SH-SY5Y (cell line): ENCODE measurements at regions not wholly inside any gene's neighbourhood (a gene's known extent, or its start where the extent isn't known, plus 50 kb on each side); places are given as distances from the start of the nearest gene placed in this dataset.

Experiments used
- GATA2 ChIP-seq: IDR thresholded peaks from 2 replicates; pipeline ENCODE4 v1.6.1; 2011; ENCODE audit warnings: mild to moderate bottlenecking, low read depth, low read length
- GATA3 ChIP-seq: IDR thresholded peaks from 2 replicates; pipeline ENCODE4 v1.6.1; 2011; ENCODE audit warnings: low read depth, mild to moderate bottlenecking, low read length, moderate library complexity

- no peak for TF ChIP-seq GATA2
- TF ChIP-seq GATA3: no peak
These were observed 211.2 kb upstream of the CTAGE1 start for GRCh38 chr18:22628795-22629510.

DNA sequence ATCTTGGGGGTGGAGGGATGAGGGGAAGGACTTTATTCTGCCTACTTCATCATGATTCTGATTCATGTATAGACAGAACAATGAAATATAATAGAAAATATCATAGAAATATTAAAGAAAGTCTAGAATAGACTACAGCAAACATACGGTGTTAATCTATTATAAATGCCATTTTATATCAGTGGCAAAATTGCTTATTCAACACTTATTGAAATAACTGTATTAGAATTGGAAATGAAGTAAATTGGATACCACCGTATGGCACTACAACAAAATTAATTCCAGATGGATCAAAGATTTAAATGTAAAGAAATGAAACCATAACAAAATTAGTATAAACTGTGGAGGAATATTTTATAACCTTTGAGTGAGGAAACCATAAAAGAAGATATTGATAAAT, 213.3 kb upstream of the CTAGE1 start:
- TF ChIP-seq GATA3 (no peak), GATA2 (no peak)

DNA sequence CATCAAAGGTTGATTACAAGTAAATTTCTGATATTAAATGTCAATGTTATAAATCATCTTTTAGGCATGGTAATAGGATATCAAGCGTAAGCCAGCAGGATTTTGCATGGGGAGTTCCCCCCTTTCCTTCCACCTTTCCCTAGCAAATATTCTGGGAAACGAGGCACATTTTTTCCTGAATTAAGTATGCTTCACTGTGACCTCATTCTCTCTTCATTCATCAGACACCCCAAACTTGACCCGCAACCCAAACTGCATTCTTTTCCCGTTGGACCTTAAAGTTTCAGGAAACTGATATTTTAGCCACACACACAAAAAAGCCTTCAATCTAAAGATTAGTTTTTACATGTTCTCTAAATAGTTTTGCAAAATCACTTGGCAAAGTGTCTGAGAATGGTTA, 214.5 kb upstream of the CTAGE1 start:
- TF ChIP-seq GATA3 (no peak), GATA2 (no peak)

DNA sequence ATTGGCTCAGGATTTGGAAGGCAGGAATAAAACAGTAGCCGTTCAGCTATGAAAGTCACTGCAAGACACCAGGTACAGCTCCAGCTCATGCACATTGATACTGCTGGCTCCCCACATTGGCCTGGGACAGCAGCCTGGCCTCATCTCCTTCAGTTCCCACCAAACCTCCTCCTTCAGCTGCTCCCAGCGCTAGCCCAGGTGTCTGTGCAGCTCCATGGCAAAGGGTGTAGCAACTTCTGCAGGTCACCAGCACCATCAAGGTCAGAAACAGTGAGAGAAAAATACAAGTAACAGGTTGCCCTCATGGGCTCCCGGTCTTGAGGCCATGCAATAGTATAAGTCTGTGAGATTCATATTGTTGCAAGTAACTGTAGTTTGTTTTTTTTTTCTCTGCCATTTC, 216.7 kb upstream of the CTAGE1 start:
- TF ChIP-seq GATA3 (no peak), GATA2 (no peak)

GRCh38 chr18:22637787-22638186, 220.1 kb upstream of the CTAGE1 start:
- TF ChIP-seq GATA2: no peak
- no peak for TF ChIP-seq GATA3

GRCh38 chr18:22639026-22639463, 221.3 kb upstream of the CTAGE1 start:
- no peak for TF ChIP-seq GATA3
- TF ChIP-seq GATA2: no peak

DNA sequence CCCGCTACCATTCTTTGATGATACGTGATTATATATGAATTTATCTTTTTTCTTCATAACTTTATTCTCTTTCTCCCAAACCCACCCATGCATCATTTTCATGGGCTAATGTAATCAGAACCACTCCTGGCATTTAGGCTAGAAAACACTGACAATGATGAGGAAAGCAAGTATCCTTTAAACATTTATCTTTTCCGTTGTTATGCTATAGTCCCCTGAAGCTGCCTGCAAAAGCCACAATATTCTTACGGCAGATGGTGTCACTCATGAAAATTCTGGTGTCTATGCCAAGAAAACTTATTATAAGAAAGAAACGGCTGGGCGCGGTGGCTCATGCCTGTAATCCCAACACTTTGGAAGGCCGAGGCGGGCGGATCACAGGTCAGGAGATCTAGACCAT, 221.8 kb upstream of the CTAGE1 start:
- no peak for TF ChIP-seq GATA3
- TF ChIP-seq GATA2: no peak

DNA sequence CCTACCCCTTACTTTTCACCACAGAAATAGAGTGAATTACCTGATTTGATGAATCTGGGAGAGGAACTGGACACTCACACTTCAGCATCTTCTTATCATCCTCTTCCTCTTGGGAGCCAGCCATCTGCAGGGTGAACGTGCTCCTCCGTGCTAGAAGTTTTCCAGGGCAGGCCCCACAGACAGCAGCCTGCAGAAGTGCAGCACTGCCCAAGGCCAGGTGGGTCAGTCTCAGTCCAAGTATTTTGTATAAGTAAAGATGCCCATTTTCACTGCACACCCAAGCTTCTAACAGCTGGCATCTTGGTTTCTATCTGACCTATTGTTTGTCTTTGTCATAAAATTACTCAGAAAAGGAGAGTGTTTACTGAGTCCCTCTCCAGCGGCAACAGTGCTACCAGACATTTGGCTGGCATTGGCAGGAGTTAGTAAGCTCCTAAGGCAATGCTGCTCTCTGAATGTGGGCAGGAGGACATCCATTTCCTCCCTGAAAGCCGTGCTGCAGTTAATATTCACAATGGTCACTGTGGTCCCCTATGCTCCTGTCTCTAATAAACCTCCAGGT, 222.6 kb upstream of the CTAGE1 start:
- TF ChIP-seq GATA2: no peak

DNA sequence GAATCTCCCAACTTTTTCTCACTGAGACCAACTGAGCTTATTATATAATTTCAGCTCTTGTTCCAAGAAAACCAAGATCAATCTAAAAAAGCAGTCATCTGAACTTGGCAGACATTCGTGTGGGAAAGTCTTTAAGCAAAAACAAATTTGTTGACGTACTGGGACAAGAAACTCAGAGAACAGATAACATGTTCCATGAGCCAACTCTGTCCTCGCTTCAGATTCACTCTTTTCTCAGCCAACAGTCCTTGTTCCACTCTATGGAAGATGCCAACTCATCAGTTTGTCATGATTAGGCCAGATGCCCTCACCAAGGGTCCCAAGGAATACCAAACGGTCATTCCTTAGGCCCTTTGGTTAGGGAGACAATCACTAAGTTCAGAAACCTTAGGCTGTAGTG, 224.2 kb upstream of the CTAGE1 start:
- TF ChIP-seq GATA3: no peak
- no peak for TF ChIP-seq GATA2

DNA sequence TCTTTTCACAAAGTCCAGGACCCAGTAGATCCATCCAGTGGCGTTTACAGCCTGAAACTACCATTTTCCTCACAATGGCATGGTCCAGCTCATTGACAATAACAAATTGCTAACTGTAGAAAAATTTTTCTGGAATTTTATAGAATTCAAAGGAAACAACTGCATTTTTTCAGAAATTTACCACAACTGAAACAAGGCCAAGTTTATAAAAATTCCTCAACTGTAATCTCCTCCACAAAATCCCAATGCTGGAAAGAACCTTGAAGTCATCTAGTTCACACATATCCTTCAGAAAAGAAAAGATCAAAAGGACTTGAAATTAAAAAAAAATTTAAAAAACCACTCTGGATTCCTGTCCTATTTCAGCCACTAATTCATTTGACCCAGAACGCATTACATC, 226.0 kb upstream of the CTAGE1 start:
- TF ChIP-seq GATA3 (no peak), GATA2 (no peak)

GRCh38 chr18:22650247-22650646, 232.5 kb upstream of the CTAGE1 start:
- TF ChIP-seq GATA3 (no peak), GATA2 (no peak)

GRCh38 chr18:22657619-22658018, 239.9 kb upstream of the CTAGE1 start:
- TF ChIP-seq GATA3 (no peak), GATA2 (no peak)

GRCh38 chr18:22658318-22658717, 240.6 kb upstream of the CTAGE1 start:
- TF ChIP-seq GATA2: no peak
- TF ChIP-seq GATA3: no peak

DNA sequence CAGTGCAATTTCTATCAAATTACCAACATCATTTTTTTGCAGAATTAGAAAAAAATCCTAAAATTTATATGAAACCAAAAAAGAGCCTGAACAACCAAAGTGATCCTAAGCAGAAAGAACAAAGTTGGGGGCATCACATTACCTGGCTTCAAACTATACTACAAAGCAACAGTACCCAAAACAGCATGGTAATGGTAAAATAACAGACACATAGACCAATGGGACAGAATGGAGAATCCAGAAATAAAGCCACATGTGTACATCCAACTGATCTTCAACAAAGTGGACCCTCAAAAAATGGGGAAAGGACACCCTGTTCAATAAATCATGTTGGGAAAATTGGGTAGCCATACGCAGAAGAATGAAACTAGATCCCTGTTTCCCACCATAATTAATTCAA, 245.7 kb upstream of the CTAGE1 start:
- TF ChIP-seq GATA3: no peak
- TF ChIP-seq GATA2: no peak

GRCh38 chr18:22666411-22666940, 248.8 kb upstream of the CTAGE1 start:
- TF ChIP-seq GATA2 (no peak), GATA3 (no peak)
